ENCODE measurements at regions not wholly inside any gene's neighbourhood (a gene's known extent, or its start where the extent isn't known, plus 50 kb on each side); places are given as distances from the start of the nearest gene placed in this dataset.

DNA sequence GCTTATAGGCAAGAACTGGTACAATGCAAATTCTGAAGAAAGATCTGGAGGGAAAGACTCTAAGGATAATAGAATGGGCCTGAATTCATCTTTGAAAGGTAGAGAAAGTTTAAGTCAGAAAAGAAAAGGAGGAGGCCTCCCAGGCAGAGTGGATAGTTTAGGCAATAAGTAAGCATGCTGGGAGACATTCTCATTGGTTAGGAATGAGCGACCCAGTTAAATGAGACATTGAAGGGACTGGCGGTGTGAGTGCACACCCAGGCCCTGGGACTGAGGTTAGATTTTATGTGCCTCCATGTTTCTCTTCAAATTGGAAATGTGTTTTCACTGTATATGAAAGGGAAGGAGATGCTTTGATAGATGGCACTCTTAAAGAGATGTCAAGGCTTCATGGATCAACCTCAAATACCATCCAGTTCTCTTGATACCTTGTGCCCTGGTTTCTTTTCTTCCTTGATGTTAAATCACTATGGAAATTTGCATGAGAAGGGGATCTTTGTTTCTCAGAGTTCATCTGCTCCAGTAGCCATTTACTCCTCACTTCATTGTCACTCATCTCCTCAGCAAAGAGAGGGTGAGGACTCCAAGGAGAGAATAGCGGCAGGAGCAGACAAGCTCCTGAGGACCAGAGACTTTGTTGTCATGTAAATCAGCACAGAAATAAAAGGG lies 584.2 kb upstream of the INTU start:
- no peak for ATAC-seq (ENCODE audit: low FRiP score)
- TF ChIP-seq, protein P1, sequence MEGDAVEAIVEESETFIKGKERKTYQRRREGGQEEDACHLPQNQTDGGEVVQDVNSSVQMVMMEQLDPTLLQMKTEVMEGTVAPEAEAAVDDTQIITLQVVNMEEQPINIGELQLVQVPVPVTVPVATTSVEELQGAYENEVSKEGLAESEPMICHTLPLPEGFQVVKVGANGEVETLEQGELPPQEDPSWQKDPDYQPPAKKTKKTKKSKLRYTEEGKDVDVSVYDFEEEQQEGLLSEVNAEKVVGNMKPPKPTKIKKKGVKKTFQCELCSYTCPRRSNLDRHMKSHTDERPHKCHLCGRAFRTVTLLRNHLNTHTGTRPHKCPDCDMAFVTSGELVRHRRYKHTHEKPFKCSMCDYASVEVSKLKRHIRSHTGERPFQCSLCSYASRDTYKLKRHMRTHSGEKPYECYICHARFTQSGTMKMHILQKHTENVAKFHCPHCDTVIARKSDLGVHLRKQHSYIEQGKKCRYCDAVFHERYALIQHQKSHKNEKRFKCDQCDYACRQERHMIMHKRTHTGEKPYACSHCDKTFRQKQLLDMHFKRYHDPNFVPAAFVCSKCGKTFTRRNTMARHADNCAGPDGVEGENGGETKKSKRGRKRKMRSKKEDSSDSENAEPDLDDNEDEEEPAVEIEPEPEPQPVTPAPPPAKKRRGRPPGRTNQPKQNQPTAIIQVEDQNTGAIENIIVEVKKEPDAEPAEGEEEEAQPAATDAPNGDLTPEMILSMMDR (IDR thresholded peaks at IDR 0.05): no peak

GRCh38 chr4:127049526-127049925 lies 583.2 kb upstream of the INTU start:
- ATAC-seq (ENCODE audit: low FRiP score) (no peak), DNase-seq (ENCODE audit: low spot score) (no peak)
- TF ChIP-seq, protein P1 (IDR thresholded peaks at IDR 0.05): no peak

More for the DNA sequence above, 584.2 kb upstream of the INTU start:
- DNase-seq (ENCODE audit: low spot score): no peak

DNA sequence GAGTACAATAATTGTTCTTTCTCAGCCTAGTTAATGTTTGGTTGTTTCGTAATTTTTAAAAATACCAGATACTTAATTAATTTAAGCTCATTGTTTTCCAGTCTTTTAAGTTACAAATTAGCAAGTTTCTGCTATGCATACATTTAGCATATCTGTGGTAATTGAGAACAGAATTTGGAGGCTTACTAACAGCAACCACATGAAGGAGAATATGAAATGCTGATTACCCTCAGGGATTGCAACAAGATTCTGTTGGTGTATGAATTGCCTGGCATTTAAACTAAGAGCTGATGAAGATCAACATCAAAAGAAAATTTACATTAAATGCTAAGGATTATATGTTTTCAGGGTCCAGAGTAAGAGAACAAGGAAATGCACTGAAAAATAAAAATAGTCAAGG lies 580.0 kb upstream of the INTU start:
- TF ChIP-seq, protein P1 (IDR thresholded peaks at IDR 0.05): no peak
- DNase-seq (ENCODE audit: low spot score) (no peak), ATAC-seq (ENCODE audit: low FRiP score) (no peak)

DNA sequence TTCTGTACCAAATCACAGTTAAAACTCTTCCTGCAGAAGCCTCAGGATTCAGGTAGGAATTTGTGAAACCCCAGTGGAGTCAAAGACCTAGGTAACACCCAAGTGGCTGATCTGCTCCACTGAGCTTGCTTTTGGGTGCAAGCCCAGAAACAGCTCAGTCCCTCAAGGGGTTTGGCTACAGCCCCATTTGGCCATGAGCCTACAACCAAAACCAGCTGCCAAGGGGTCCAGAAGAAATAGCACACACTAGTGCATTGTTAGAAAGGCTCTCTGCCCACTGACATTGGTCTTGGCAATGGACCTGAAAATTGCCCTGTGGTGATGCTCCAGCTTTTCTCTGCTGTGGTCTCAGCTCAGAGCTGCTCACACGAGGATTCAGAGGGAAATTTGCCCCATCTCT lies 577.4 kb upstream of the INTU start:
- DNase-seq (ENCODE audit: low spot score) (no peak), ATAC-seq (ENCODE audit: low FRiP score) (no peak)
- TF ChIP-seq, protein P1 (IDR thresholded peaks at IDR 0.05): no peak

GRCh38 chr4:127069675-127070074 lies 563.1 kb upstream of the INTU start:
- DNase-seq (ENCODE audit: low spot score) (no peak), ATAC-seq (ENCODE audit: low FRiP score) (no peak)
- TF ChIP-seq, protein P1 (IDR thresholded peaks at IDR 0.05): no peak

DNA sequence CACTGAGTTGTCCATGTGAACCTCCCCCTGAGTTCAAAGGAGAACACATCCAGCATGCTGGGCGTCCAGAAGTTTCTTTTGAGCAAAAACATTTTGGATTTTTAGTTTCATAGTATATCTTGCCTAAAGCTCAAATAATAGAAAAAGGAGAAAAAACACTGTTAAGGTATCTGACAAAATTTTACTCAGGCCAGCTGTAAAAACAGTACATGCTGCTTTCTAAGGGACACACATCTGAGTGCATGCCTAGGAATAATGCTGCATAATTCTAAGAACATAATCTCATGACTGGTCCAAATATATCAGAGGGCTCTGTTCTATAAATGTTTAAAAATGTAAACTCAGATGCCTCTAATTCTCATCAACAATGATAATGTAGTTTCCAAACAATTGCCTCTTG lies 561.3 kb upstream of the INTU start:
- DNase-seq (ENCODE audit: low spot score) (no peak), ATAC-seq (ENCODE audit: low FRiP score) (no peak)
- TF ChIP-seq, protein P1 (IDR thresholded peaks at IDR 0.05): no peak

- TF ChIP-seq, protein P1 (IDR thresholded peaks at IDR 0.05): no peak
- DNase-seq (ENCODE audit: low spot score) (no peak), ATAC-seq (ENCODE audit: low FRiP score) (no peak)
Measured at GRCh38 chr4:127080141-127080540, 552.6 kb upstream of the INTU start.

All from omental fat pad (tissue), 3 donors.